Epithelial cell of proximal tubule (primary cell): ENCODE measurements at regions not wholly inside any gene's neighbourhood (a gene's known extent, or its start where the extent isn't known, plus 50 kb on each side); places are given as distances from the start of the nearest gene placed in this dataset.
"Not testable (repeated sequence)": the region's sequence is repeated elsewhere in the genome, so short reads cannot be mapped to it uniquely, and the experiment has no call there.

Source experiments
- DNase-seq: peaks from one replicate; pipeline ENCODE4 v3.0.0-alpha.2; 2011; ENCODE audit warnings: low read depth
- H3K4me3 ChIP-seq: 2 replicates; pipeline ENCODE4 v1.5.1; 2011; ENCODE audit warnings: low read depth, mild to moderate bottlenecking, low read length
- CTCF ChIP-seq: conservative IDR thresholded peaks from 2 replicates; pipeline ENCODE4 v1.5.1; 2012; ENCODE audit warnings: low read depth, mild to moderate bottlenecking, low read length

DNA sequence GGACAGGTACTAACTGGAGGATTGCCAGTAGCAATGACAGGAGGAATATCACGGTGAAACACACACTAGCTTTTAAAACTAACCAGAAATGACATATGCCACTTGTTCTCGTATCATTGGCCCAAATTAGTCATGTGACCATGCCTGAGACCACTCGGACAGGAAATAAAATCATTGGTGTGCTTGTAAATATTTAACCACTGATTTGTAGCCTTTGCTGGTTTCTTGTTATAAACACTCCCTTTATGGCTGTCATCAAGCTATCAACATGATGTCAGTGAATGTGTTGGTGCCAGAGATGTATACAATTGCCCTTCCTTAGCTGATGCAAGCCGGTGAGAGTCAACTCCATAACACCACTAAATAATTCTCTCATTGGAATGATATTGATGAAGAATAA, 123.7 kb upstream of the ANKH start:
- no peak overlapping the region for H3K4me3 ChIP-seq
- TF ChIP-seq CTCF, result no peak
- no peak for DNase-seq

GRCh38 chr5:14993459-14994133, 122.0 kb upstream of the ANKH start:
- DNase-seq, H3K4me3 ChIP-seq: not testable (repeated sequence)

GRCh38 chr5:14992751-14993458, 121.3 kb upstream of the ANKH start:
- not testable (repeated sequence) for H3K4me3 ChIP-seq, DNase-seq

DNA sequence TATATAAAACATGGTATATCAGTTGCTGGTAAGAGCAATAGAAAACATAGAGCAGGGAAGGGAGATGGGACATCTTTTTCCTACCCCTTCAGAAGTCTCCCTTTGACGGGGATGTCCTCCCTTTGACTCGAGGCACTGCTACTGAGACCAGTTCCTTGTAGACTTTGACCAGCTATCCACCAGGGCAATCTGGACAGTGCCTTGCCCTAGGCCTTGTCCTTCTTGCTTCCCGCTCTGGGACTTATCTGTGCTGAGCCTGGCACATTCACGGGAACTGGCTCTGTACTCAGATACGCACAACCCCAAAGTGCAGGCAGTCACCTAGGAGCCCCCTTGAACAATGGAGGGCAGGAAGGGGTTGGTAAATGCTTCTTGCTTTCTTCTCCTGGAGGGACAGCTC, 116.6 kb upstream of the ANKH start:
- H3K4me3 ChIP-seq, result no peak overlapping the region
- DNase-seq, result no peak
- no peak for TF ChIP-seq CTCF

- H3K4me3 ChIP-seq, result no peak overlapping the region
- DNase-seq, result no peak
- no peak for TF ChIP-seq CTCF
These were observed 114.8 kb upstream of the ANKH start for GRCh38 chr5:14986413-14986812.

- TF ChIP-seq CTCF, result no peak
- no peak for DNase-seq
- no peak overlapping the region for H3K4me3 ChIP-seq
These were observed 112.3 kb upstream of the ANKH start for GRCh38 chr5:14983666-14984441.

DNA sequence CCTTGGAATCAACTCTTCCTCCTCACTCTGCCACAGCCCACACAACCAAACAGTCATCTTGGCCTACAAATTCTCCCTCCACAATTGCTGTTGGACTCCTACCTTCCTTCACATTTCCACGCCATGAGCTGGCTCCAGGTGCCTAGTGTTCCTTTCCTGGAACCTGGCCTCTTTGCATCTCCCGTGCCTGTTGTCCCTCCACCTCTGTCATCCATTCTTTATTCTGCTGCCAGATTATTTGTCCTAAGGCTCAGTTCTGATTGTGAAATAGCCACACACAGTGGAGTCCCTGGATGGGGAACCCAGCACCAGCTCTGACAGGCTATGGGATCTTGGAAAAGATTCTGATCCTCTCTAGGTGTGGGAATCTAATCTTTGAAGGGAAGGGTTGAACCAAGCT, 109.1 kb upstream of the ANKH start:
- DNase-seq, result no peak
- TF ChIP-seq CTCF, result no peak
- no peak overlapping the region for H3K4me3 ChIP-seq
